Endothelial cell (in vitro differentiated cells): ENCODE measurements at regions not wholly inside any gene's neighbourhood (a gene's known extent, or its start where the extent isn't known, plus 50 kb on each side); places are given as distances from the start of the nearest gene placed in this dataset.

Experiments used
- DNase-seq: peaks from one replicate; pipeline ENCODE4 v3.0.0; 2021; ENCODE audit warnings: low spot score
- H3K27ac Mint-ChIP-seq: one replicate; pipeline ENCODE4 v1.8.0; 2021; ENCODE audit warnings: mixed read lengths, inconsistent platforms; ENCODE audit not compliant: unreplicated experiment
- H3K27me3 Mint-ChIP-seq: one replicate; pipeline ENCODE4 v1.8.0; 2021; ENCODE audit warnings: mild to moderate bottlenecking, moderate library complexity, mixed read lengths, inconsistent platforms; ENCODE audit not compliant: unreplicated experiment
- H3K36me3 Mint-ChIP-seq: one replicate; pipeline ENCODE4 v1.8.0; 2021; ENCODE audit warnings: mild to moderate bottlenecking, low read depth, mixed read lengths, inconsistent platforms; ENCODE audit not compliant: unreplicated experiment
- H3K4me1 Mint-ChIP-seq: one replicate; pipeline ENCODE4 v1.8.0; 2021; ENCODE audit warnings: mild to moderate bottlenecking, mixed read lengths, inconsistent platforms; ENCODE audit not compliant: unreplicated experiment
- H3K4me3 Mint-ChIP-seq: one replicate; pipeline ENCODE4 v1.8.0; 2021; ENCODE audit warnings: mild to moderate bottlenecking, mixed read lengths, inconsistent platforms; ENCODE audit not compliant: unreplicated experiment
- H3K9me3 Mint-ChIP-seq: one replicate; pipeline ENCODE4 v1.8.0; 2021; ENCODE audit warnings: mixed read lengths, inconsistent platforms; ENCODE audit not compliant: unreplicated experiment
- CTCF ChIP-seq: fragments of 200-600 bp; sonication (generic); IDR thresholded peaks from one replicate; pipeline ENCODE4 v1.5.0; 2021; ENCODE audit warnings: antibody characterized with exemption; ENCODE audit not compliant: unreplicated experiment

- Mint-ChIP-seq H3K4me1 (no peaks in the 10 kb centered on the region), H3K9me3 (no peaks in the 10 kb centered on the region), H3K4me3 (no peak overlapping the region), H3K27ac (no peak overlapping the region), H3K27me3 (no peaks in the 10 kb centered on the region), H3K36me3 (no peaks in the 10 kb centered on the region)
- TF ChIP-seq CTCF: no peak
- no peak for DNase-seq
Measured at GRCh38 chr14:85359505-85359904, 170.4 kb upstream of the FLRT2 start.

- Mint-ChIP-seq H3K36me3 (no peaks in the 10 kb centered on the region), H3K4me3 (no peak overlapping the region), H3K4me1 (no peaks in the 10 kb centered on the region), H3K27me3 (no peaks in the 10 kb centered on the region), H3K9me3 (no peaks in the 10 kb centered on the region), H3K27ac (no peak overlapping the region)
- TF ChIP-seq CTCF: no peak
- no peak for DNase-seq
Measured at GRCh38 chr14:85363358-85363757, 166.6 kb upstream of the FLRT2 start.

- H3K9me3 Mint-ChIP-seq: no peaks in the 10 kb centered on the region
- H3K27ac Mint-ChIP-seq: no peak overlapping the region
- no peak for DNase-seq
- no peak overlapping the region for H3K4me3 Mint-ChIP-seq
- H3K4me1 Mint-ChIP-seq: no peaks in the 10 kb centered on the region
- no peak for TF ChIP-seq CTCF
- no peaks in the 10 kb centered on the region for H3K27me3 Mint-ChIP-seq
- H3K36me3 Mint-ChIP-seq: no peaks in the 10 kb centered on the region
Measured at GRCh38 chr14:85366226-85366625, 163.7 kb upstream of the FLRT2 start.

GRCh38 chr14:85380881-85381280, 149.1 kb upstream of the FLRT2 start:
- Mint-ChIP-seq H3K9me3 (no peaks in the 10 kb centered on the region), H3K4me1 (no peaks in the 10 kb centered on the region), H3K4me3 (no peak overlapping the region), H3K27me3 (no peaks in the 10 kb centered on the region), H3K27ac (no peak overlapping the region), H3K36me3 (no peaks in the 10 kb centered on the region)
- TF ChIP-seq CTCF: no peak
- DNase-seq: no peak

- DNase-seq: no peak
- Mint-ChIP-seq H3K27ac (no peak overlapping the region), H3K9me3 (no peaks in the 10 kb centered on the region), H3K4me3 (no peak overlapping the region), H3K36me3 (no peaks in the 10 kb centered on the region), H3K4me1 (no peaks in the 10 kb centered on the region), H3K27me3 (no peaks in the 10 kb centered on the region)
- no peak for TF ChIP-seq CTCF
Measured at GRCh38 chr14:85382341-85382740, 147.6 kb upstream of the FLRT2 start.
